HG02885 (cell line): ENCODE measurements at regions not wholly inside any gene's neighbourhood (a gene's known extent, or its start where the extent isn't known, plus 50 kb on each side); places are given as distances from the start of the nearest gene placed in this dataset.
"Not testable (repeated sequence)": the region's sequence is repeated elsewhere in the genome, so short reads cannot be mapped to it uniquely, and the experiment has no call there.

Experiments
- ATAC-seq: cut with Tn5 transposase; IDR thresholded peaks from one replicate; pipeline ENCODE4 v1.9.1; 2021; ENCODE audit warnings: mild to moderate bottlenecking; ENCODE audit not compliant: unreplicated experiment, poor library complexity

DNA sequence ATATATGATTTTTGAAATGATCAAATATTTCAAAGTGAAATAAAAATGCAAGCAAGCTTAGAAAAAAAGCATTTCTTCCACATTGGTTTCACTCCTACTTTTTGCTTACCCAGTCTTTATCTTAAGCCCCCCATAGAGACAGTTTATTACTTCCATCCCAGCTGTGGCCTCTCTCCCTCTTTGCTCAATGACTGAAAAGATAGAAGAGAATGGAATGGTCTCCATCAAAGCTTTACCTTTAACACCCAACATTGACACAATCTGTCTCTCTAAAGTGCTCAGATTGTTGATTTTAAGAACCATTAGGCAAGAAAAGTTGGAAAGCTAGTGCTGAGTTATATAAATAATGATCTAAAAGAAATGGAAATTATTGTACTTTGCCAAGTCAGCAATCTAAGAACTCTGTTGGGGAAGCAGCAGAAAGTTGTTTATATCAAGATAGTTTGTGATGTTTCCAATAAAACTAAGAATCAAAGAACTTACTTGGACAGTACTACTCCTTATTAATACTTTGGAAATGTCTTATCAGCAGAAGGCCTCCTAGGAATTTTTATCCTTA, 277.5 kb upstream of the NREP start:
- ATAC-seq = no peak

DNA sequence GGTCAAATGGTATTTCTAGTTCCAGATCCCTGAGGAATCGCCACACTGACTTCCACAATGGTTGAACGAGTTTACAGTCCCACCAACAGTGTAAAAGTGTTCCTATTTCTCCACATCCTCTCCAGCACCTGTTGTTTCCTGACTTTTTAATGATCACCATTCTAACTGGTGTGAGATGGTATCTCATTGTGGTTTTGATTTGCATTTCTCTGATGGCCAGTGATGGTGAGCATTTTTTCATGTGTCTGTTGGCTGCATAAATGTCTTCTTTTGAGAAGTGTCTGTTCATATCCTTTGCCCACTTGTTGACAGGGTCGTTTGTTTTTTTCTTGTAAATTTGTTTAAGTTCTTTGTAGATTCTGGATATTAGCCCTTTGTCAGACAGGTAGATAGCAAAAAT, 269.9 kb upstream of the NREP start:
- not testable (repeated sequence) for ATAC-seq

DNA sequence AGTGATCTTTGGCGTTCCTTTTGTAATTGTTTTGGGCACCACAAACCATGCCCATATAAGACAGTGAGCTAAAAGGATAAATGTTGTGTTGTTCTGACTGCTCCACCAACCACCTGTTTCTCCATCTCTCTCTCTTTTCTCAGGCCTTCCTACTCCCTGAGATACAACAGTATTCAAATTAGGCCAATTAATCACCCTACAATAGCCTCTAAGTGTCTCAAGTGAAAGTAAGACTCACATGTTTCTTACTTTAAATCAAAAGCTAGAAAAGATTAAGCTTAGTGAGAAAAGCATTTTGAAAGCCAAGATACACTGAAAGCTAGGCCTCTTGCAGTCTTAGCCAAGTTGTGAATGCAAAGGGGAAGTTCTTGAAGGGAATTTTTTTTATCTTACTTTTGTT, 268.8 kb upstream of the NREP start:
- ATAC-seq = peak; percentile 69

GRCh38 chr5:112024769-112025168, 267.8 kb upstream of the NREP start:
- ATAC-seq = no peak

DNA sequence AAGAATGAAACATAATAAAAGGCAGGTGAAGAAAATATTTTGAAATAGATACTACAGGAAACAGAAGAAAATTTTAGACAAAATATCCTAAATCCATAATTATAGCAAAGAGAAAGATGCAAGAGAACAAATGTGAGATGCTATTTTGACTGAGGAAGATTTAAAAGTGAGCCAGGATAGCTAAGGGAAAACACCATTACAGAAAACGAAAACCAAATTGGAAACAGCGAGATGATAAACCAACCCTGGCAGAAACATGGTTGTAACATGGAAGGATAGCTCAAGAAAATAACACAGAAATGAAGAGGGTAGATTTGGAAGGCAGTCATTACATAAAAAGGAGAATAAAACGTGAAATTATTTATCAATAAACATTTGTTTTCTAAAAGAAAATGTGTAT, 267.2 kb upstream of the NREP start:
- ATAC-seq = no peak

DNA sequence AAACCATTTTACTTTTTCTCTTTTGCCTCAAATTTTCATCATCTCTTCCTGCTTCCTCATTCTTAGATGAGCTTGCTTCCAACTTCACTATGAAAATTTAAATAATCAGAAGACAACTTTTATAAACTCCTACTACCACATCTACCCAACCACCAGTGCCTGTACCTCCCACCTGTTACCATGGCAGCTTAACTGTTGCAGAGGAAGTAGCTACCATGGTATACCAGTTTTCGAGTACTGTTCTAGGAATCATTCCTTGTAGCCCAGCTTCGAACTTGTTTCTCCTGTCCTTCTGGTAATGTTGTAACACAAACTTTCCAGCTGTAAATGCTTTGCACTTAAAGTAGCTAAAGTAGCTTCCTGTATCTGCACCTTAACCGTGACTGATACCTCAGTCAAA, 266.8 kb upstream of the NREP start:
- ATAC-seq = no peak

GRCh38 chr5:112018846-112019245, 261.9 kb upstream of the NREP start:
- no peak for ATAC-seq

DNA sequence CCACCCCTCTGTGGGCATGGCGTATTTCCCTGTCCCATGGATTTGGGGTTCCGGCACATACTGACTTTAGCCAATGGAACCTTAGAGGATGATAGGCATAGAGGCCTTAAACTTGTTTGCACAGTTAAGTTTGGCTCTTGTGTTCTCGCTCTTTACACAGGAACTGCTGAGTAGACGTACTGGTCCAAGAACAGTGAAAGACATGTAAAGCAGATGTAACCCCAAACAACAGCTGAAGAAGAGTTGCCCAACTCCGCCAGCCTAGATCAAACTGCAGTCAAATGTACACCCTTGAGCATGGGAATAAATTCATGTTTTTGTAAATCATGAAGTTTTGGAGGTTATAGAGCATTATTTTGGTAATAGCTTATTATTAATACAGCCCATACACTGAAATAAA, 260.0 kb upstream of the NREP start:
- ATAC-seq = no peak

GRCh38 chr5:112014783-112015395, 257.9 kb upstream of the NREP start:
- no peak for ATAC-seq

- no peak for ATAC-seq
Observed at GRCh38 chr5:112013660-112014059, 256.7 kb upstream of the NREP start.

GRCh38 chr5:112012104-112012503, 255.1 kb upstream of the NREP start:
- ATAC-seq = no peak

GRCh38 chr5:112010475-112010874, 253.5 kb upstream of the NREP start:
- ATAC-seq = no peak

- ATAC-seq = no peak
Observed at GRCh38 chr5:112006721-112007120, 249.7 kb upstream of the NREP start.

GRCh38 chr5:112005623-112005930, 248.6 kb upstream of the NREP start:
- no peak for ATAC-seq

GRCh38 chr5:112004867-112005622, 248.1 kb upstream of the NREP start:
- ATAC-seq = peak; percentile 87

GRCh38 chr5:112002376-112002775, 245.4 kb upstream of the NREP start:
- no peak for ATAC-seq

- ATAC-seq = no peak
Observed at GRCh38 chr5:111999286-111999685, 242.3 kb upstream of the NREP start.

DNA sequence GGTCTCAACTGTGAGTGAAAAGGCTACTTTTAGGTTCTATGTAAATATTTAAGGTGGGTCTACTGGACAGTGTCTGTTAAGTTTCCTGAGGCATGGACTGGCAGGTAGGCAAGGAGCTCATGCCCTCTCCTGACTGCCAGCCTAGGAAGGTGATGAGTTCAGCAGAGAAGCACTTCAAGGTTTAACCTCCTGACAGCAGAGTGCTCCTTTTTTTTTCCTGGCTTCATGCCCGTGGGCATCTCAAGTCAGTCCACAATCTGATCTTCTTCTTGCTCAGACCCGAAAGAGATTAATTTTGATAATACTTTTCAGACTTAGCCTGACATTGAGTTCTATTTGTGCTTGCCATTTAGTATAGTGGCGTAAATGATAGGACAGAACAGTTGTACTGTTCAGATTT, 241.9 kb upstream of the NREP start:
- no peak for ATAC-seq

GRCh38 chr5:111997711-111998110, 240.7 kb upstream of the NREP start:
- no peak for ATAC-seq

DNA sequence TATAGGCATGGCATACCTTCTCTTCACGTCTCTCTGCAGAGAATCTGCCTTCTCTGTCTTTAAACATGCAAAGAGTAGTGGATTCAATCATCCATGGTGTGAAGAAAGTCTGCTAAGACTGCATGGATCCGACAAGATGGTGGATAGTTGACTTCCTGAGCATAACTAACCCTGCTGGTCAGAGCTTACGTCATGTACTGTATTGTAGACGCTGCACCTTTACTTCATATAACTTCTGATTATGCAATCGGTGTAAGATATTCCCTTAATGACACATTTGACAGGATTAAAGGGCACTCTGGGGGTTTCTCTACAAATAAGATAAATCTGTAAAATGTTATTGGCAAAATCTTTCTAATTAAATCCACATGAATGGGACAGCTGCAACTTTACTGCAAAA, 240.3 kb upstream of the NREP start:
- no peak for ATAC-seq

DNA sequence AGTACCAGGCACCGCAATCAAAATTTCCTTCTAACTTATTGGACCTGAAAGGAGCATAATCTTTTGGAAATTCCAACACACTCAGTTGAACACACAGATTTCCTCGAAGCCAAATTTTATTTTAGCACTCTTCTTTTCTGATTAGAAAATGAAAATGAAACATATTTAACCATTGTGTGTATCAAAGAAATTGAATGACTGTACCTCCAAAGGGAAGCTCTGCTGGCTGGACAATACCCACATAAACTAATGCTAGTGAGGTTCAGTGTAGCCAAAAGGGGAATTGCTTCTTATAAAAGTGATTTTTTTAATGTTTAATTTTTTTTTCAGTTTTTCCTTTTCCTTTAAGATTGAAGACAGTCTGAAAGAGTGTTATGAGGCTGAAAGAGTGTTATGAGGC, 239.6 kb upstream of the NREP start:
- no peak for ATAC-seq

DNA sequence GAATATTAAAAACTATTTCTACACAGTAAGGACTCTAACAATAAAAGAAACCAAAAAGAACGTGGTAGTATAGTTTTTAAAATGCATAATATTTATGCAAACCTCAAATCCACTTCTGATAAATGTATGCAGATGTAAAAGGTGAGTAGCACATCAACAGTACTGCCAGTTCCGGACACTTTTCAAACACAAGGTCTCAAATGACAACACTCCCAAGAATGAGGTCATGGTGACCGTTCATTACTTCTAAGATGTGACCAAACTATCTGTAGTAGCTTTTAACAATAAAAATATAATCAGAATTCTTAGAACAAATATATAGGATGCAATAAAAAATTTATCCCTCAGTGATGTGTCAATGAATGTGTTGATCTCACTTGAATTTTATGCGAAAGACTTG, 238.7 kb upstream of the NREP start:
- ATAC-seq = no peak
